ENCODE measurements at regions not wholly inside any gene's neighbourhood (a gene's known extent, or its start where the extent isn't known, plus 50 kb on each side); places are given as distances from the start of the nearest gene placed in this dataset.

GRCh38 chr1:164092603-164093353, 466.2 kb upstream of the PBX1 start:
- H3K4me3 ChIP-seq (ENCODE audit: control insufficient read depth, low read depth, low read length): no peak overlapping the region
- peak; percentile 39 for TF ChIP-seq CTCF (conservative IDR thresholded peaks at IDR 0.05; ENCODE audit: control insufficient read depth, insufficient read depth, low read depth, low read length)
- DNase-seq (ENCODE audit: low read depth): peak; percentile 15

GRCh38 chr1:164093543-164093942, 465.4 kb upstream of the PBX1 start:
- no peak for DNase-seq (ENCODE audit: low read depth)
- H3K4me3 ChIP-seq (ENCODE audit: control insufficient read depth, low read depth, low read length): no peak overlapping the region
- TF ChIP-seq CTCF (conservative IDR thresholded peaks at IDR 0.05; ENCODE audit: control insufficient read depth, insufficient read depth, low read depth, low read length): no peak

- DNase-seq (ENCODE audit: low read depth): no peak
- H3K4me3 ChIP-seq (ENCODE audit: control insufficient read depth, low read depth, low read length): no peak overlapping the region
- TF ChIP-seq CTCF (conservative IDR thresholded peaks at IDR 0.05; ENCODE audit: control insufficient read depth, insufficient read depth, low read depth, low read length): no peak
Observed at GRCh38 chr1:164101802-164102201, 457.2 kb upstream of the PBX1 start.

GRCh38 chr1:164131949-164132348, 427.0 kb upstream of the PBX1 start:
- H3K4me3 ChIP-seq (ENCODE audit: control insufficient read depth, low read depth, low read length): no peak overlapping the region
- DNase-seq (ENCODE audit: low read depth): no peak
- no peak for TF ChIP-seq CTCF (conservative IDR thresholded peaks at IDR 0.05; ENCODE audit: control insufficient read depth, insufficient read depth, low read depth, low read length)

- no peak for DNase-seq (ENCODE audit: low read depth)
Observed at GRCh38 chr1:164137273-164137925, 421.6 kb upstream of the PBX1 start.

GRCh38 chr1:164141797-164142196, 417.2 kb upstream of the PBX1 start:
- DNase-seq (ENCODE audit: low read depth): no peak
- no peak for TF ChIP-seq CTCF (conservative IDR thresholded peaks at IDR 0.05; ENCODE audit: control insufficient read depth, insufficient read depth, low read depth, low read length)
- H3K4me3 ChIP-seq (ENCODE audit: control insufficient read depth, low read depth, low read length): no peak overlapping the region

More at GRCh38 chr1:164137273-164137925, 421.6 kb upstream of the PBX1 start:
- H3K4me3 ChIP-seq (ENCODE audit: control insufficient read depth, low read depth, low read length): no peak overlapping the region
- TF ChIP-seq CTCF (conservative IDR thresholded peaks at IDR 0.05; ENCODE audit: control insufficient read depth, insufficient read depth, low read depth, low read length): no peak

Data from fibroblast of mammary gland (primary cell).